Brain pericyte (primary cell): ENCODE measurements at regions not wholly inside any gene's neighbourhood (a gene's known extent, or its start where the extent isn't known, plus 50 kb on each side); places are given as distances from the start of the nearest gene placed in this dataset.

Experiments used
- DNase-seq: peaks from one replicate; pipeline ENCODE4 v3.0.0-alpha.2; 2012; ENCODE audit warnings: low read depth, low spot score

DNA sequence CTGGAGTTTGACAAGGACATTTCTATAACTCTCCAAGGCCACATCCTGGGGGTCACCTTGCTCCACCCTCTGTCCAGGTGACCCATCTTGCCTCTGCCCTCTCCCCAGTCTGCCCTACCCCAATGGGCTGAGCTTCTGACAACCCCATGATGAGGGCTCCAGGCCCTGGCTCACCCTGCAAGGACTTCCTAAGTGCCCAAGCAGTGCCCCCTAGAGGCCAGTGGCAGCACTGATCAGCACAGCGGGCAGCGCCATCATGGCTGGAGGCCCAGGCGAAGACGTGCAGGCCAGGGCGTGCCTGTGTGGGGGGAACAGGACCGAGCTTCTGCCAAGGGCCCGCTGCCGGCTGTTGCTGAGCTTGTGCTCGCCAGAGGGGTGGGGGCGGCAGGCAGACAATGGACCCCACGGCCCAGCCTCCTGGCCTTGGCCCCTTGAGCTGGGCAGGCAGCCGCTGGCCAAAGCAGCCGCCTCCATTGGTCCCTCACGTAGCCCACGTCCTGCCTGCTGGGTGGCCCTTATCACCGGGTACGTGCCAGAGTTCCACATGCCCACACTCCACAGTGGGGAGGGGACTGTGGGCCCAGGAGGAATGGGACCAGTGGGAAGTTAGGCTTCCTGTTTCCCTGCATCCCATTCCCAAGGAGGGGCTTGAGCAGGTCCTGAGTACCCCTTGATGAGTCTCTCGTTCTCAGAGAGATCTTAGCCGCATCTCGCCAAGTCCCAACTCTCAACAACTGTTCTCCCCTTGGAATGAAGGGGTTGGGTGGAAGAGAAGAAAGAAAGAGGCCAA is 64.3 kb downstream of the MRPL14 start:
- DNase-seq: no peak

- no peak for DNase-seq
Measured at GRCh38 chr6:44062105-44062770, 65.0 kb downstream of the MRPL14 start.

- DNase-seq: no peak
Measured at GRCh38 chr6:44061375-44062104, 65.7 kb downstream of the MRPL14 start.

DNA sequence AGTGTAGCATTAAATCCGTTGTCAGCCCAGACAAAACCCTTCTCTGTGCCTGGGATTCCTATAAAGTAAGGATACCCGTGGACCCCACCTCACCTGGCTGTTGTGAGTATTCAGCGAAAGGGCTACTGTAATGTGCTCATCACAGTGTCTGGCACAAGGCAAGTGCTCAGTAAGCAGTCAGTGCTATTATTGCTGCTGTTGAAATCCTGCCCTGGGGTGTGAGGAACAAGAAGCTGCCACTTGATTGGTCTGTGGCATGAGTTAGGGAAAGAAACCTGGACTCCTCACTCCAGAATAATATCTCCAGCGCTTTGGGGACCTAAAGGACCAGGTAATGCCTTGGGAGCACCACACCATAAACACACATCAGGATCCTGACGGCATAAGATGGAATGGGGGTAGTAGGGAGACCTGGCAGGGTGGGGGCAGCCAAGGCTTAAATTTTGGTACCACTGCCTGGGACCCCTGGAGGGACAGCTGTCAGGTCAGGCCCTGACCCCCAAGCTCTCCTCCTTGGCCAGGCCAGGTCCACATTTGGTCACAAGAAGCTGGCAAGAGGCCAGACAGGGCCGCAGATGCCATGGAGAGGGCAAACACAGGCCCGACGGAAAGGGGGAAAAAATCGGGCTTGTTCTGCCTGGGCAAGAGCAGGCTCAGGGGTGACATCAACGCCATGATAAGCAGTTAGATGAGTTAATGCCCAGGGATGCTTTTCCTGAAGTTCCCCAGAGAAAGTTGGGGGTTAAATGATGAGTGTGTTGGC is 66.5 kb downstream of the MRPL14 start:
- DNase-seq: no peak

DNA sequence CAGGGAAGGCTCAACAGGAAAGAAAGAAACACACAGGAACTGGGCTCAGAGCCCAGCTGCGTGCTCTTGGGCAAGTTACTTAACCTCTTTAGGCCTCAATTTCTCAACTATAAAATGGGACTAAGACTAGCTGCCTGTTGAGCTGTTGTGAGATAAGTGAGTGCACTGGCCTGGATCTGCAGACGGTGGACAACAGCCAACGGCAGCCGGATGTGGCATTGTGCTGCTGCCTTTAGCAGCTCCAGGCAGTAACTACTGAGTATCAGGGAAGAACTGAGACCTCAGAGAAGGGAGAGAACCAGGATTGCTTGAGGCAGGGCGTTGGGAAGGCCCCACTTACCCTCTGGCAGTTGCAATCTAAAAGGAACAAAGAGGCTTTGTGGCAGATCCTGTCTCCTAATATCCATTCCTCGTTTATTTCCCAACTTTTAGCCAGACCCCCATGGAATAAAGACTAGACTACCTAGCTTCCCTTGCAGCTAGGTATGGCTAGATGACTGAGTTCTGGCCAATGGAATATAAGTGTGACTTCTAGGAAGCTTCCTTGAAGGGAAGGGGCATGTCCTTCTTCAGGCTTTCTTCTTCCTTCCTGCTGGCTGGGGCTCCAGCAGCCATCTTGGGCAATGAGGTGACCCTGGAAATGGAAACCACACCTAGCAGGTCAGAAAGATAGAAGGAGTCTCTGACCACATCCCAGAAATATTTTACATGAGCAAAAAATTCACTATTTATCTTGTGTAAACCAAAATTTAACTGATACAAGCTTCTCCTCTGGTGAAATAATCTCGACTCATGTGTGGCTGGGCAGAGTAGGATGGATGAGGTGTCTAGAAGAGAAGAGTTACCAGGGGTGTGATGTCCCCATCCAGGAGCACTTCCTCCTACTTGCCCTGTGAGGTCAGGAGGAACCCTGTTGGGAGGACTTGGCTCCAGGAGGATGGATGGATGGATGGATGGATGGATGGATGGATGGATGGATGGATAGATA is 67.6 kb downstream of the MRPL14 start:
- DNase-seq: no peak

DNA sequence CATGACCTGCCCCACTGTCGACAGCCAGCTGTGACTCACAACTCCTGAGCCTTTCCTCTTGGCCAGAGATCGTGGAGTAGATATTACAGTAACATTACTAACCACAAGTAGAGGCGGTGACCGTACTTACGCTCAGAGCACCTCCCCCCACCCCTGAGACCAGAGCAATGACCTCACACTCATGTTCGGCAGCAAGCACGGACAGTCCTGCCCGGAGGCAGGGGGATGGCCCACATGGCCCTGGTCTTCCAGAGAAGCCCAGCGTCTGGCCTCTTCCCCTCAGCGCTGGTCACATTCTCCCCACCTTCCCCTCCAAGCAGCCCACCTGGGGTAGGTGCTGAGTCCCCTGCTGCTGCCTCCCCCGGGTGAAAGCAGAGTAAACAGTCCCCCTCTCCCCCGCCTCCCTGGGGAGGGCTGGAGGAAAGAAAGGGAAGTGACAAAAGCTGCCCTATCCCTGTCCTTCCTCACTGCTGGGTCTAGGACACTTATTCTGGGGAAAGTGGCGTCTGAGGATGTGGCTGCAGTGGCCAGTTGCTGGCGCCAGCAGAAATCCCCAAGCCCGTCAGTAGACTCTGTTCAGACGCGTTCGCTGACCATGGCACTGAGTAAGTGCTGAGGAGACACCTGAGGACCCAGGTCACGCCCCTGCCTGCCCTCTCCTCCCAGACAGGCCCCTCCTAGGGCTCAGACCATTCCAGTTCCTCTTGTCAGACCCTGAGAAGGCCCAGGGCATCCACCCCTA is 68.5 kb downstream of the MRPL14 start:
- DNase-seq: peak; percentile 89

GRCh38 chr6:44057931-44058616 is 69.2 kb downstream of the MRPL14 start:
- DNase-seq: no peak

GRCh38 chr6:44057238-44057930 is 69.9 kb downstream of the MRPL14 start:
- no peak for DNase-seq

- no peak for DNase-seq
Measured at GRCh38 chr6:44056392-44057237, 70.6 kb downstream of the MRPL14 start.

DNA sequence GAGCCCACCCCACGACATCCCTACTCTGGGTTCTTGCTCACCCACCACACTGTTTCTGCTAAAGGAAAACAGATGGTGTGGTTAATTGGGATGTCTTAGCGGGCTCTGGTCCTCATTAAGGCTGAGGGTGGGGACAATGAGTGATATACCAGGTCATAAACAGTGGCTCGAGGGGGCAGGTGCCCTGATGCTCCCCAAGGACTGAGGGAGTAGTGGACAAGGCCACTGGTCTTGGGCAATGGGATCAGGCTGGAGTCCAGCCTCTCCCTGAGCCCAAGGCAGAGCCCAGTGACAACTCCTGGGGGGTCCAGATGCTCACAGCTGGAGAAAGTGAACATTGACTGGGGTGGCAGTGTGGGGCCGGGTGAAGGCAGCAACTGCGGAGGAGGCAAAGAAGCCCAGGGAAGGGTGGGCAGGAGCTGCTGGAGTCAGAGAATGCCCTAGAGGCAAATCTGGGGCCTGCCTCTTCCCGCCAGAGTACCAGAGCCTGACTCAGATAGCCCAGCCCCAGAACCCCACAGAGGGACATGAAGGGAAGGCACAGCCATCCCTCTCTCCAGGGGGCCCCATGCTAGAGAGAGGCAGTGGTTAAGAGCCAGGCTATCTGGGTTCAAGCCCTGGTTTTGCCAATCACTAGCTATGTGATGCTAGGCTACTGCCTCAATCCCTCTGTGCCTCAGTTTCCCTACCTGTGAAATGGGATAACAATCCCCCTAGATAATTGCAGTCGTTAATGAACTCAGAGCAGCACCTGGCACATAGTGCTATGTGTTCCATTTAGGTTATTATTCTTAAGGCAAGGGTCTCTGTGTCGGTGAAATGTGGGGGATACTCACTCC is 72.3 kb downstream of the MRPL14 start:
- no peak for DNase-seq

- no peak for DNase-seq
Measured at GRCh38 chr6:44053760-44054556, 73.3 kb downstream of the MRPL14 start.

DNA sequence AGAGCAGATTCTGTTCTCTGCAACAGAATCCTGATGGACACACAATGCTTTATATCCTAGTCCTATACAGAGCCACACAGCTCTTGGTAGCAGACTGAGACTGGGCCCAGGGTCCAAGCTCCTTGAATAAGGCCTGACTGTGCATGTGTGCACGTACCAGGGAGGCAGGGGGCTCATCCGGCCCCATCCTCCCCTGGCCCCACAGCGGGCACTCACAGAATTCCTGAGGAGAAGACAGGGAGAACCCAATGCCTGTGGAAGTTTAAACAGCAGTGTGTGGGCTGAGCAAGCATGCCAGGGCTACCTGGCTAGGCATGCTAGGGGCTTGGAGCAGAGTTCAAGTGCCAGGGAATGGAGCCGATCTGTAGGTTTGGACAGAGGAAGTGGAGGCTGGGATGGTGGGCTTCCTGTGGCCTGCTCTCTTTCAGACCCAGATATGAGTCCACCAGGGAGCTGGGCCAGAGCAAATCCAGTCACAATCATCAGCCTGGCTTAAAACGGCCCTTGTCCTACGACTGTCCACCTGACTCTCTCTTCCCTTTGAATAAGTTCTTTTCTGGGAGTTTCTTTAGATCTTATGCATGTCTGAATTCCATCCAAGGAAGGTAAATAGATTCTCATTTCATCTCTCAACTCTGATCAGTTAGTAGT is 74.0 kb downstream of the MRPL14 start:
- DNase-seq: no peak

GRCh38 chr6:44052419-44053023 is 74.7 kb downstream of the MRPL14 start:
- DNase-seq: no peak

GRCh38 chr6:44051515-44051914 is 75.7 kb downstream of the MRPL14 start:
- DNase-seq: no peak

DNA sequence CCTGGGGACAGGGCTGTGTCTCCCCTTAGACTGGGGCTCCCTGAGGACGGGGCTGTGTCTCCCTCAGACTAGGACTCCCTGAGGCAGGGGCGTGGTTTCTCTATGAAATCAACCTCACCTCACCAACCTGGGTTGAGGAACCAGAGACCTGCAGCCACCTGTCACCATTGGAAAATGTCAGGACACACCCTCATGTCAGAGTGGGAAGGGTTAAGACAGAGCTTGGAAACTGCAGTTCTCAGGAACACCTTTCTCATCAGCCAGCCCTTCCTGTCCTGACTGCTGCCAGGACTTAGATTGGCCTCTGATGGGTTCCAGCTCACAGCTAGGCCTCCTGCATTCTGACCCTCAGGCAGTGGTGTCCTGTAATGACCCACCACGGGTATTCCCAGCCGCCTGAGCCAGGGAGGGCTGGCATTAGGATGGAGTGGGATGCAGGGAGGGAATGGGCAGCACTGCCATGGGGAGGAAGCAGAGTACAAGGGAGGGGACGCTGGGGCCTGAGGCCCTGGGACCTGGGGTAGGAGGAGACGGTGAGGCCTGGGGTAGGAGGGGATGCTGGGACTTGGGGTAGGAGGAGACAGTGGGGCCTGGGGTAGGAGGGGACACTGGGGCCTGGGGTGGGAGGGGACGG is 76.3 kb downstream of the MRPL14 start:
- no peak for DNase-seq
